B cell (primary cell): ENCODE measurements at regions not wholly inside any gene's neighbourhood (a gene's known extent, or its start where the extent isn't known, plus 50 kb on each side); places are given as distances from the start of the nearest gene placed in this dataset.

Experiments
- ATAC-seq: fragments of 200-7000 bp; cut with Tn5 transposase; one replicate; pipeline ENCODE4 v1.10.0; 2021; ENCODE audit warnings: low read depth, mild to moderate bottlenecking, moderate number of reproducible peaks, moderate library complexity
- CTCF ChIA-PET: fragments of 350-600 bp; sonication (Branson Sonifier 250); formaldehyde crosslinking; loops from one replicate; lab custom pipeline; 2021; ENCODE audit warnings: antibody characterized with exemption, inconsistent platforms; lab: Charles Lee
- POLR2A ChIA-PET: fragments of 350-600 bp; sonication (Branson Sonifier 250); formaldehyde crosslinking; loops from one replicate; lab custom pipeline; 2021; ENCODE audit warnings: antibody characterized with exemption; lab: Charles Lee
- DNase-seq: peaks from one replicate; pipeline ENCODE4 v3.0.0; 2013
- H2AFZ ChIP-seq: 2 replicates; pipeline ENCODE4 v1.6.1; 2012; ENCODE audit warnings: mild to moderate bottlenecking, low read depth, low read length; ENCODE audit not compliant: insufficient read depth, poor library complexity, severe bottlenecking
- H3K27ac ChIP-seq, 2 donors: 1 replicate in 1 of 2; 2 replicates in 1 of 2; pipeline ENCODE4 v1.5.1; 2012 to 2013; ENCODE audit warnings: low read length in 2 of 2, mild to moderate bottlenecking in 2 of 2, moderate library complexity in 1 of 2
- H3K27me3 ChIP-seq, 4 experiments: fragments of 200-600 bp in 1 of 4; sonication (generic) in 1 of 4; replicated peaks in 1 of 4; 1 replicate in 2 of 4; 2 replicates in 2 of 4; pipeline versions ENCODE4 v1.6.1 to v1.7.0; 2013 to 2016; ENCODE audit warnings: low read length in 3 of 4, mild to moderate bottlenecking in 2 of 4, mixed read lengths in 1 of 4, moderate library complexity in 1 of 4; ENCODE audit not compliant: insufficient read depth in 4 of 4, control insufficient read depth in 3 of 4; ENCODE audit errors: control extremely low read depth in 1 of 4
- H3K36me3 ChIP-seq, 2 experiments: replicated peaks in 1 of 2; 1 replicate in 1 of 2; 2 replicates in 1 of 2; pipeline versions ENCODE4 v1.6.1 to v1.7.1; 2013; ENCODE audit warnings: low read length in 1 of 2; ENCODE audit not compliant: insufficient read depth in 2 of 2, control insufficient read depth in 1 of 2; ENCODE audit errors: control extremely low read depth in 1 of 2, extremely low read depth in 1 of 2
- H3K4me1 ChIP-seq, 2 donors: fragments of 200-600 bp in 1 of 2; sonication (generic) in 1 of 2; 1 replicate in 1 of 2; 2 replicates in 1 of 2; pipeline versions ENCODE4 v1.5.1 to v1.6.1; 2013 to 2017; ENCODE audit warnings: low read length in 2 of 2; ENCODE audit not compliant: control insufficient read depth in 2 of 2, insufficient read depth in 2 of 2
- H3K4me2 ChIP-seq: replicated peaks from 2 replicates; pipeline ENCODE3; 2012; ENCODE audit warnings: mild to moderate bottlenecking, low read depth, low read length; ENCODE audit not compliant: poor library complexity, severe bottlenecking
- H3K4me3 ChIP-seq, 5 experiments: fragments of 200-600 bp in 1 of 5; sonication (generic) in 1 of 5; 1 replicate in 3 of 5; 2 replicates in 2 of 5; pipeline versions ENCODE4 v1.5.1 to v1.7.0; 2011 to 2016; ENCODE audit warnings: low read length in 4 of 5, mild to moderate bottlenecking in 4 of 5, low read depth in 2 of 5, control low read depth in 1 of 5, moderate library complexity in 1 of 5; ENCODE audit not compliant: insufficient read depth in 1 of 5; ENCODE audit errors: control extremely low read depth in 1 of 5, extremely low read depth in 1 of 5
- H3K79me2 ChIP-seq: fragments of 200-600 bp; sonication (generic); one replicate; pipeline ENCODE4 v1.6.0; 2016; ENCODE audit warnings: low read length; ENCODE audit not compliant: control insufficient read depth, insufficient read depth
- H3K9ac ChIP-seq: fragments of 200-600 bp; sonication (generic); 2 replicates; pipeline ENCODE4 v1.6.1; 2017; ENCODE audit warnings: mild to moderate bottlenecking, low read length, moderate library complexity
- H3K9me3 ChIP-seq, 3 donors: one replicate each; pipeline versions ENCODE4 v1.6.1 to v1.7.1; 2013; ENCODE audit warnings: low read length in 2 of 3; ENCODE audit not compliant: control insufficient read depth in 2 of 3, insufficient read depth in 1 of 3; ENCODE audit errors: control extremely low read depth in 1 of 3
- H4K20me1 ChIP-seq: 2 replicates; pipeline ENCODE4 v1.6.0; 2012; ENCODE audit warnings: mild to moderate bottlenecking, low read length; ENCODE audit not compliant: insufficient read depth, control insufficient read depth, poor library complexity, severe bottlenecking
- H3K27ac Mint-ChIP-seq: one replicate; pipeline ENCODE4 v1.8.0; 2021; ENCODE audit warnings: mixed read lengths
- H3K27me3 Mint-ChIP-seq: one replicate; pipeline ENCODE4 v1.8.0; 2021; ENCODE audit warnings: mixed read lengths
- H3K4me1 Mint-ChIP-seq: one replicate; pipeline ENCODE4 v1.8.0; 2021; ENCODE audit warnings: mixed read lengths
- H3K4me3 Mint-ChIP-seq: one replicate; pipeline ENCODE4 v1.8.0; 2021; ENCODE audit warnings: mixed read lengths
- H3K9me3 Mint-ChIP-seq: one replicate; pipeline ENCODE4 v1.8.0; 2022; ENCODE audit warnings: mixed read lengths; ENCODE audit not compliant: insufficient read depth
- EZH2 ChIP-seq: IDR thresholded peaks from 2 replicates; pipeline ENCODE4 v1.6.1; 2012; ENCODE audit warnings: borderline replicate concordance, low read depth, mild to moderate bottlenecking, moderate library complexity, low read length; ENCODE audit not compliant: insufficient read depth, poor library complexity, severe bottlenecking
- intact Hi-C: fragments of 100-400 bp; cut with micrococcal nuclease; formaldehyde crosslinking; loops from one replicate; pipeline ENCODE4 v1.10.0; 2022
- TF ChIP-seq, protein P1 (sequence below): fragments of 200-600 bp; IDR thresholded peaks from one replicate; pipeline ENCODE4 v1.8.0; 2022; ENCODE audit warnings: antibody characterized with exemption, mild to moderate bottlenecking

DNA sequence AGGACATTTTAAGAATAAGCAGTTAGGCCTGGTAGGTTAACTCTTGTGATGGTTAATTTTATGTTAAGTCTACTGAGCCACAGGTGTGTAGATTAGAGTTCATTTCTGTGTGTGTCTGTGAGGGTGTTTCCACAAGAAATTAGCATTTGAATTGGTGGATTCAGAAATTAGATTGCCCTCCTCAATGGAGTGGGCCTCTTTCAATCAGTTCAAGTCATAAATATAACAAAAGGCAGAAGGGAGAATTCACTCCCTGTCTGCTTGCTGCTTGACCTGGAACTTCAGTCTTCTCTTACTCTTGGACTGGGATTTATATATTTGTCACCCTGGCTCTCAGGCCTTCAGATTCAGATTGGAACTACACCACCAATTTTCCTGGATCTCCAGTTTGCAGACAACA lies 55.3 kb upstream of the POM121L12 start:
- no peak overlapping the region for H3K27ac Mint-ChIP-seq
- CTCF ChIA-PET: no interaction called here
- H3K4me1 Mint-ChIP-seq: no peaks in the 10 kb centered on the region

GRCh38 chr7:52973126-52973525 lies 62.3 kb upstream of the POM121L12 start:
- Histone ChIP-seq H3K36me3 (no peaks in the 10 kb centered on the region), H3K4me2 (no peak overlapping the region), H3K27me3 (no peaks in the 10 kb centered on the region), H2AFZ (no peak overlapping the region), H4K20me1 (no peaks in the 10 kb centered on the region), H3K27ac (no peak overlapping the region), H3K9ac (no peak overlapping the region), H3K9me3 (peaks cover 0 to 5% (median 0%) of the 10 kb centered on the region in 3 donors), H3K4me3 (no peak overlapping the region), H3K79me2 (no peaks in the 10 kb centered on the region), H3K4me1 (no peaks in the 10 kb centered on the region)
- ATAC-seq (no peak), DNase-seq (no peak)
- TF ChIP-seq, protein P1, sequence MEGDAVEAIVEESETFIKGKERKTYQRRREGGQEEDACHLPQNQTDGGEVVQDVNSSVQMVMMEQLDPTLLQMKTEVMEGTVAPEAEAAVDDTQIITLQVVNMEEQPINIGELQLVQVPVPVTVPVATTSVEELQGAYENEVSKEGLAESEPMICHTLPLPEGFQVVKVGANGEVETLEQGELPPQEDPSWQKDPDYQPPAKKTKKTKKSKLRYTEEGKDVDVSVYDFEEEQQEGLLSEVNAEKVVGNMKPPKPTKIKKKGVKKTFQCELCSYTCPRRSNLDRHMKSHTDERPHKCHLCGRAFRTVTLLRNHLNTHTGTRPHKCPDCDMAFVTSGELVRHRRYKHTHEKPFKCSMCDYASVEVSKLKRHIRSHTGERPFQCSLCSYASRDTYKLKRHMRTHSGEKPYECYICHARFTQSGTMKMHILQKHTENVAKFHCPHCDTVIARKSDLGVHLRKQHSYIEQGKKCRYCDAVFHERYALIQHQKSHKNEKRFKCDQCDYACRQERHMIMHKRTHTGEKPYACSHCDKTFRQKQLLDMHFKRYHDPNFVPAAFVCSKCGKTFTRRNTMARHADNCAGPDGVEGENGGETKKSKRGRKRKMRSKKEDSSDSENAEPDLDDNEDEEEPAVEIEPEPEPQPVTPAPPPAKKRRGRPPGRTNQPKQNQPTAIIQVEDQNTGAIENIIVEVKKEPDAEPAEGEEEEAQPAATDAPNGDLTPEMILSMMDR: no peak
- no peak for TF ChIP-seq EZH2
- no peaks in the 10 kb centered on the region for H3K27me3 Mint-ChIP-seq
- peaks cover 3% of the 10 kb centered on the region for H3K9me3 Mint-ChIP-seq
- ChIA-PET CTCF (no interaction called here), POLR2A (no interaction called here)
- intact Hi-C loops: no loop called here
- no peak overlapping the region for H3K4me3 Mint-ChIP-seq
- no peaks in the 10 kb centered on the region for H3K4me1 Mint-ChIP-seq
- H3K27ac Mint-ChIP-seq: no peak overlapping the region

More for the DNA sequence above, 55.3 kb upstream of the POM121L12 start:
- H3K9me3 Mint-ChIP-seq: peaks cover 5% of the 10 kb centered on the region
- no peaks in the 10 kb centered on the region for H3K4me1 ChIP-seq
- H3K27ac ChIP-seq: no peak overlapping the region
- TF ChIP-seq, protein P1: no peak
- TF ChIP-seq EZH2: no peak
- no peaks in the 10 kb centered on the region for H3K36me3 ChIP-seq
- no peaks in the 10 kb centered on the region for H3K27me3 Mint-ChIP-seq
- peaks cover 0 to 2% (median 2%) of the 10 kb centered on the region in 3 donors for H3K9me3 ChIP-seq
- intact Hi-C loops: no loop called here
- H3K4me3 ChIP-seq: no peak overlapping the region
- no peak overlapping the region for H2AFZ ChIP-seq
- H3K4me2 ChIP-seq: no peak overlapping the region
- no peaks in the 10 kb centered on the region for H3K79me2 ChIP-seq
- H3K4me3 Mint-ChIP-seq: no peak overlapping the region
- H4K20me1 ChIP-seq: no peaks in the 10 kb centered on the region
- no peak for DNase-seq
- POLR2A ChIA-PET: no interaction called here
- no peak overlapping the region for H3K9ac ChIP-seq
- ATAC-seq: no peak
- H3K27me3 ChIP-seq: no peaks in the 10 kb centered on the region
